HepG2 (cell line): ENCODE measurements at regions not wholly inside any gene's neighbourhood (a gene's known extent, or its start where the extent isn't known, plus 50 kb on each side); places are given as distances from the start of the nearest gene placed in this dataset.

Experiments
- ATAC-seq: fragments of 200-7000 bp; cut with Tn5 transposase; 3 replicates; pipeline ENCODE4 v1.9.1; 2020; ENCODE audit warnings: mild to moderate bottlenecking, moderate library complexity
- BruUV-seq: library from RNA; stranded (reverse); fragments of 400-500 nt; replicated peaks from 2 replicates; lab custom pipeline; 2021; lab: Mats Ljungman, UMichigan
- CTCF ChIA-PET: fragments of 300-600 bp; formaldehyde crosslinking; extraction: SDS; loops from one replicate; lab custom pipeline; 2021; ENCODE audit warnings: low total read pairs, inconsistent platforms, low intra/inter-chr PET ratio; lab: Yijun Ruan, JAX
- POLR2A ChIA-PET: fragments of 350-600 bp; sonication (Branson Sonifier 250); formaldehyde crosslinking; loops from one replicate; lab custom pipeline; 2020; ENCODE audit warnings: antibody characterized with exemption, inconsistent platforms; lab: Yijun Ruan, JAX
- DNase-seq: peaks from one replicate; pipeline ENCODE4 v3.0.0-alpha.2; 2015; ENCODE audit warnings: low spot score
- FAIRE-seq: peaks from 3 replicates; lab custom pipeline; 2011; peaks lifted over from hg19 to GRCh38; lab: Jason Lieb, UNC
- H2AFZ ChIP-seq: one replicate; pipeline ENCODE4 v1.6.1; 2011; ENCODE audit warnings: low read length, inconsistent platforms
- H3K27ac ChIP-seq: fragments of 300-600 bp; 3 replicates; pipeline ENCODE4 v1.8.0; 2011; ENCODE audit warnings: mixed run types, mild to moderate bottlenecking, mixed read lengths, low read length, inconsistent platforms; ENCODE audit not compliant: insufficient read depth; ENCODE audit errors: extremely low read length
- H3K27me3 ChIP-seq, 2 experiments: fragments of 200-600 bp in 1 of 2; 2 replicates in 1 of 2; 3 replicates in 1 of 2; pipeline versions ENCODE4 v1.6.0 to v1.8.0; 2011; ENCODE audit warnings: low read length in 2 of 2, mild to moderate bottlenecking in 2 of 2, moderate library complexity in 2 of 2, inconsistent platforms in 1 of 2; ENCODE audit not compliant: insufficient read depth in 2 of 2, control insufficient read depth in 1 of 2
- H3K36me3 ChIP-seq, 2 experiments: fragments of 200-600 bp in 1 of 2; replicated peaks in 1 of 2; 2 replicates in 1 of 2; 3 replicates in 1 of 2; pipeline versions ENCODE4 v1.5.1 to v1.8.0; 2011; ENCODE audit warnings: low read length in 2 of 2, inconsistent platforms in 1 of 2; ENCODE audit not compliant: insufficient read depth in 2 of 2, control insufficient read depth in 1 of 2
- H3K4me1 ChIP-seq: 2 replicates; pipeline ENCODE4 v1.5.1; 2012; ENCODE audit warnings: low read length, inconsistent platforms; ENCODE audit not compliant: insufficient read depth
- H3K4me2 ChIP-seq: 2 replicates; pipeline ENCODE4 v1.6.0; 2011; ENCODE audit warnings: low read depth, low read length, inconsistent platforms
- H3K4me3 ChIP-seq, 3 experiments: fragments of 200-600 bp in 1 of 3; sonication (generic), shearing (Covaris generic) in 1 of 3; replicated peaks in 1 of 3; 2 replicates each; pipeline ENCODE4 v1.5.1; 2011 to 2016; ENCODE audit warnings: low read length in 3 of 3, inconsistent platforms in 2 of 3, low read depth in 2 of 3, mild to moderate bottlenecking in 2 of 3, control low read depth in 1 of 3, mixed read lengths in 1 of 3; ENCODE audit not compliant: insufficient read depth in 1 of 3
- H3K79me2 ChIP-seq: one replicate; pipeline ENCODE4 v1.6.1; 2011; ENCODE audit warnings: low read length, inconsistent platforms; ENCODE audit not compliant: insufficient read depth
- H3K9ac ChIP-seq: 2 replicates; pipeline ENCODE4 v1.6.0; 2011; ENCODE audit warnings: mild to moderate bottlenecking, low read depth, low read length, inconsistent platforms; ENCODE audit not compliant: insufficient read depth
- H3K9me3 ChIP-seq: 2 replicates; pipeline ENCODE4 v1.5.1; 2012; ENCODE audit warnings: mild to moderate bottlenecking, low read length
- H4K20me1 ChIP-seq: 2 replicates; pipeline ENCODE4 v1.6.0; 2011; ENCODE audit warnings: inconsistent platforms, mild to moderate bottlenecking, low read length, moderate library complexity; ENCODE audit not compliant: insufficient read depth
- CBX1 ChIP-seq: IDR thresholded peaks from one replicate; pipeline ENCODE4 v1.6.1; 2016; ENCODE audit warnings: antibody characterized with exemption, low read depth
- CHD4 ChIP-seq: fragments of 200-600 bp; sonication (generic); IDR thresholded peaks from 2 replicates; pipeline ENCODE4 v1.7.0; 2017; ENCODE audit warnings: mild to moderate bottlenecking, low read length, borderline replicate concordance
- EHMT2 ChIP-seq: fragments of 200-600 bp; sonication (generic); IDR thresholded peaks from 2 replicates; pipeline ENCODE4 v1.7.0; 2017; ENCODE audit warnings: antibody characterized with exemption, low read depth, low read length, borderline replicate concordance
- HDAC1 ChIP-seq: sonication (generic); formaldehyde crosslinking; IDR thresholded peaks from 2 replicates; pipeline ENCODE4 v1.5.1; 2020; ENCODE audit warnings: mild to moderate bottlenecking, missing genetic modification reagents
- ISX ChIP-seq: sonication (generic); formaldehyde crosslinking; conservative IDR thresholded peaks from 2 replicates; pipeline ENCODE4 v1.5.0; 2020; ENCODE audit warnings: missing genetic modification reagents
- MEIS2 ChIP-seq: sonication (generic); formaldehyde crosslinking; IDR thresholded peaks from 2 replicates; pipeline ENCODE4 v1.9.0; 2021; ENCODE audit warnings: mild to moderate bottlenecking, missing genetic modification reagents
- NKX3-1 ChIP-seq: sonication (generic); formaldehyde crosslinking; IDR thresholded peaks from 2 replicates; pipeline ENCODE4 v1.5.0; 2020; ENCODE audit warnings: missing genetic modification reagents
- PAWR ChIP-seq: sonication (generic); formaldehyde crosslinking; IDR thresholded peaks from 2 replicates; pipeline ENCODE4 v1.4.0; 2020; ENCODE audit warnings: missing genetic modification reagents, mild to moderate bottlenecking, borderline replicate concordance
- PRMT3 ChIP-seq: sonication (generic); formaldehyde crosslinking; IDR thresholded peaks from 2 replicates; pipeline ENCODE4 v1.8.1; 2022; ENCODE audit warnings: low read depth, mild to moderate bottlenecking, moderate library complexity, missing genetic modification reagents, borderline replicate concordance
- RFX3 ChIP-seq: IDR thresholded peaks from 2 replicates; pipeline ENCODE4 v1.6.1; 2016; ENCODE audit warnings: missing biosample characterization, missing genetic modification reagents
- SRY ChIP-seq: sonication (generic); formaldehyde crosslinking; IDR thresholded peaks from 2 replicates; pipeline ENCODE4 v1.8.0; 2022; ENCODE audit warnings: mild to moderate bottlenecking, missing genetic modification reagents
- ZBTB33 ChIP-seq: sonication (generic); formaldehyde crosslinking; IDR thresholded peaks from 2 replicates; pipeline ENCODE4 v1.4.0; 2020; ENCODE audit warnings: missing genetic modification reagents
- ZNF263 ChIP-seq: sonication (generic); formaldehyde crosslinking; IDR thresholded peaks from 2 replicates; pipeline ENCODE4 v1.4.0; 2020; ENCODE audit warnings: missing genetic modification reagents
- ZNF713 ChIP-seq: sonication (generic); formaldehyde crosslinking; IDR thresholded peaks from 2 replicates; pipeline ENCODE4 v1.4.0; 2020; ENCODE audit warnings: mild to moderate bottlenecking, missing genetic modification reagents
- WGBS: methylation state at CpG from one replicate; pipeline ENCODE4 v1.1.6; 2017; ENCODE audit warnings: low lambda C conversion rate; 5-methylcytosine and 5-hydroxymethylcytosine counted together
- in situ Hi-C: cut with HindIII; loops from 2 replicates; pipeline ENCODE4 v1.10.0; 2017; ENCODE audit warnings: low pct_unique_long_range_greater_than_20kb; ENCODE audit not compliant: extremely low pct_ligation_motif_present
- intact Hi-C: fragments of 100-400 bp; cut with micrococcal nuclease; formaldehyde crosslinking; loops from one replicate; pipeline ENCODE4 v1.10.0; 2022; ENCODE audit not compliant: unreplicated experiment

GRCh38 chr5:74543162-74543995, 97.1 kb downstream of the ENC1 start:
- H3K27me3 ChIP-seq: no peaks in the 10 kb centered on the region
- BruUV-seq: no TSS peak
- intact Hi-C loops: no loop called here
- H4K20me1 ChIP-seq: no peaks in the 10 kb centered on the region
- POLR2A ChIA-PET: interaction anchor here (2.1 kb wide), 1 partner anchor 97 kb away, joined by 11 read pairs; the partner anchor contains the start of gene ENC1
- no peak overlapping the region for H3K9ac ChIP-seq
- DNase-seq (no peak), FAIRE-seq (no peak), ATAC-seq (no peak)
- H3K4me3 ChIP-seq: no peak overlapping the region
- in situ Hi-C loops: no loop called here
- H3K27ac ChIP-seq: no peak overlapping the region
- peaks cover 55% of the 10 kb centered on the region for H3K4me1 ChIP-seq
- H3K4me2 ChIP-seq: peak overlapping the region; percentile 15; the same call in 1 of the 2 replicates
- no peaks in the 10 kb centered on the region for H3K36me3 ChIP-seq
- peak overlapping the region; percentile 40 for H2AFZ ChIP-seq
- CTCF ChIA-PET: no interaction called here
- TF ChIP-seq CHD4 (no peak), PAWR (CRISPR knock-in tag) (no peak), CBX1 (no peak), ZNF263 (CRISPR knock-in tag) (peak; percentile 84), ZBTB33 (CRISPR knock-in tag) (peak; percentile 53; the same call in 1 of the 2 replicates)
- no peaks in the 10 kb centered on the region for H3K9me3 ChIP-seq
- no peaks in the 10 kb centered on the region for H3K79me2 ChIP-seq
- WGBS: 61% methylated on average over 14 of the region's 14 CpGs

GRCh38 chr5:74542482-74542881, 98.0 kb downstream of the ENC1 start:
- no peaks in the 10 kb centered on the region for H3K9me3 ChIP-seq
- H3K4me3 ChIP-seq: no peak overlapping the region
- H3K36me3 ChIP-seq: no peaks in the 10 kb centered on the region
- H2AFZ ChIP-seq: no peak overlapping the region
- FAIRE-seq: no peak
- no peak overlapping the region for H3K9ac ChIP-seq
- ChIA-PET POLR2A (interaction anchor here (2.1 kb wide), 1 partner anchor 98 kb away, joined by 11 read pairs; the partner anchor contains the start of gene ENC1), CTCF (no interaction called here)
- no peak for DNase-seq
- intact Hi-C loops: no loop called here
- no peaks in the 10 kb centered on the region for H3K79me2 ChIP-seq
- no peaks in the 10 kb centered on the region for H3K27me3 ChIP-seq
- no peak for ATAC-seq
- no peak overlapping the region for H3K4me2 ChIP-seq
- 80% methylated on average over 3 of the region's 3 CpGs for WGBS
- TF ChIP-seq ZNF713 (CRISPR knock-in tag) (no peak), PRMT3 (CRISPR knock-in tag) (no peak), NKX3-1 (no peak), HDAC1 (CRISPR knock-in tag) (no peak), ISX (CRISPR knock-in tag) (no peak), RFX3 (no peak), SRY (CRISPR knock-in tag) (no peak), EHMT2 (no peak), MEIS2 (CRISPR knock-in tag) (no peak)
- H3K27ac ChIP-seq: no peak overlapping the region
- in situ Hi-C loops: no loop called here
- H4K20me1 ChIP-seq: no peaks in the 10 kb centered on the region
- peaks cover 61% of the 10 kb centered on the region for H3K4me1 ChIP-seq
- no TSS peak for BruUV-seq
